WTC11 (cell line): ENCODE measurements at regions not wholly inside any gene's neighbourhood (a gene's known extent, or its start where the extent isn't known, plus 50 kb on each side); places are given as distances from the start of the nearest gene placed in this dataset.

Experiments used
- ATAC-seq: fragments of 200-7000 bp; cut with Tn5 transposase; 2 replicates; pipeline ENCODE4 v1.10.0; 2021; ENCODE audit warnings: mild to moderate bottlenecking, moderate library complexity
- CTCF ChIA-PET: fragments of 300-600 bp; sonication (Branson Sonifier 250); formaldehyde crosslinking; loops from one replicate; lab custom pipeline; 2021; ENCODE audit warnings: antibody characterized with exemption; lab: Charles Lee
- POLR2A ChIA-PET: fragments of 350-600 bp; sonication (Branson Sonifier 250); formaldehyde crosslinking; loops from one replicate; lab custom pipeline; 2021; ENCODE audit warnings: antibody characterized with exemption; lab: Charles Lee
- DNase-seq: peaks from one replicate; pipeline ENCODE4 v3.0.0; 2021; ENCODE audit warnings: low spot score
- H3K27ac Mint-ChIP-seq: 2 replicates; pipeline ENCODE4 v1.8.0; 2021; ENCODE audit warnings: mixed read lengths
- H3K27me3 Mint-ChIP-seq: 2 replicates; pipeline ENCODE4 v1.8.0; 2021; ENCODE audit warnings: low read depth, mild to moderate bottlenecking, moderate library complexity, mixed read lengths
- H3K36me3 Mint-ChIP-seq: 2 replicates; pipeline ENCODE4 v1.8.0; 2021; ENCODE audit warnings: mixed read lengths
- H3K4me1 Mint-ChIP-seq: 2 replicates; pipeline ENCODE4 v1.8.0; 2022; ENCODE audit warnings: mixed read lengths
- H3K4me3 Mint-ChIP-seq: 2 replicates; pipeline ENCODE4 v1.8.0; 2021; ENCODE audit warnings: mild to moderate bottlenecking, moderate library complexity, mixed read lengths
- H3K9me3 Mint-ChIP-seq: 2 replicates; pipeline ENCODE4 v1.8.0; 2021; ENCODE audit warnings: mixed read lengths
- ATF3 ChIP-seq: sonication (generic); formaldehyde crosslinking; conservative IDR thresholded peaks from 2 replicates; pipeline ENCODE4 v1.8.1; 2022; ENCODE audit warnings: mild to moderate bottlenecking, missing genetic modification reagents
- CREB1 ChIP-seq: sonication (generic); formaldehyde crosslinking; IDR thresholded peaks from 2 replicates; pipeline ENCODE4 v1.8.0; 2023; ENCODE audit warnings: mild to moderate bottlenecking, missing genetic modification reagents
- FOXK1 ChIP-seq: sonication (generic); formaldehyde crosslinking; IDR thresholded peaks from 2 replicates; pipeline ENCODE4 v1.8.0; 2022; ENCODE audit warnings: mild to moderate bottlenecking, moderate library complexity, missing genetic modification reagents
- GTF2I ChIP-seq: fragments of 250-450 bp; sonication (Bioruptor Pico); conservative IDR thresholded peaks from 2 replicates; pipeline ENCODE4 v1.4.0; 2021; ENCODE audit warnings: mild to moderate bottlenecking
- IRF2 ChIP-seq: sonication (generic); formaldehyde crosslinking; IDR thresholded peaks from 2 replicates; pipeline ENCODE4 v1.8.0; 2022; ENCODE audit warnings: low read depth, missing genetic modification reagents, borderline replicate concordance
- KAT7 ChIP-seq: sonication (generic); formaldehyde crosslinking; IDR thresholded peaks from 2 replicates; pipeline ENCODE4 v1.8.1; 2023; ENCODE audit warnings: missing genetic modification reagents, mild to moderate bottlenecking, borderline replicate concordance
- MXD4 ChIP-seq: fragments of 250-450 bp; sonication (Bioruptor Pico); IDR thresholded peaks from 2 replicates; pipeline ENCODE4 v1.8.0; 2021; ENCODE audit warnings: mild to moderate bottlenecking, moderate library complexity, borderline replicate concordance
- NFATC4 ChIP-seq: fragments of 250-450 bp; sonication (Bioruptor Pico); IDR thresholded peaks from 2 replicates; pipeline ENCODE4 v1.9.0; 2021; ENCODE audit warnings: mild to moderate bottlenecking
- NR2C2 ChIP-seq: sonication (generic); formaldehyde crosslinking; IDR thresholded peaks from 2 replicates; pipeline ENCODE4 v1.8.0; 2022; ENCODE audit warnings: mild to moderate bottlenecking, missing genetic modification reagents
- RORB ChIP-seq: fragments of 250-450 bp; sonication (Bioruptor Pico); IDR thresholded peaks from 2 replicates; pipeline ENCODE4 v1.9.0; 2021; ENCODE audit warnings: mild to moderate bottlenecking
- ZNF138 ChIP-seq: sonication (generic); formaldehyde crosslinking; conservative IDR thresholded peaks from 2 replicates; pipeline ENCODE4 v1.8.1; 2022; ENCODE audit warnings: mild to moderate bottlenecking, moderate library complexity, missing genetic modification reagents
- ZNF219 ChIP-seq: sonication (generic); formaldehyde crosslinking; IDR thresholded peaks from 2 replicates; pipeline ENCODE4 v1.8.0; 2023; ENCODE audit warnings: missing genetic modification reagents, mild to moderate bottlenecking, borderline replicate concordance
- ZNF396 ChIP-seq: fragments of 250-450 bp; sonication (Bioruptor Pico); IDR thresholded peaks from 2 replicates; pipeline ENCODE4 v1.8.0; 2021; ENCODE audit warnings: mild to moderate bottlenecking, moderate library complexity, borderline replicate concordance
- ZNF416 ChIP-seq: fragments of 250-450 bp; sonication (Bioruptor Pico); IDR thresholded peaks from 2 replicates; pipeline ENCODE4 v1.9.0; 2021; ENCODE audit warnings: mild to moderate bottlenecking, inconsistent platforms
- TF ChIP-seq, protein P1 (sequence below): sonication (generic); formaldehyde crosslinking; IDR thresholded peaks from 2 replicates; pipeline ENCODE4 v1.8.1; 2022; ENCODE audit warnings: low read depth, missing genetic modification reagents, borderline replicate concordance
- TF ChIP-seq, protein P2 (sequence below): sonication (generic); formaldehyde crosslinking; IDR thresholded peaks from 2 replicates; pipeline ENCODE4 v1.8.1; 2023; ENCODE audit warnings: mild to moderate bottlenecking, missing genetic modification reagents
- TF ChIP-seq, protein P3 (sequence below): fragments of 250-450 bp; sonication (Bioruptor Pico); conservative IDR thresholded peaks from 2 replicates; pipeline ENCODE4 v1.9.0; 2021; ENCODE audit warnings: mild to moderate bottlenecking
- TF ChIP-seq, protein P4 (sequence below): sonication (generic); formaldehyde crosslinking; IDR thresholded peaks from 2 replicates; pipeline ENCODE4 v1.8.1; 2022; ENCODE audit warnings: low read depth, mild to moderate bottlenecking, moderate library complexity, missing genetic modification reagents, borderline replicate concordance

DNA sequence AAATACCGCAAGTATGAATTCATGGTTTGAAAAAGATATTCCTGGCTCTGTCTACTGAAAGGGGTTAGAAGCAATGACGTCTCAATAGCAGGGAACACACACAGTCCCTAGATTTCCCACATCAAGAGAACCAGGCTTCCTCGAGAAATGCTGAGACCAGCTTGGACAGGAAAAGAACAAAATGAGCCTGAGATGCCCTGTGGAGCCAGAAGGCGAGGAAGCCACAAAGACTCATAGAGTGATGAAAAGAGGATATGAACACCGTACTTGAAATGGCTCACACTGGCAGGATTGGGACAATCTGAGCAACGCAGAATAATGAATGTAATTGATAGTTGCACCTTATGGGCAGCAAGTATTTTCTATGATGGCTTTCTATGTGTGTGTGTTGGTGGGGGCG, 302.4 kb upstream of the ATP10A start:
- H3K9me3 Mint-ChIP-seq = 0 out of 2 replicates have a peak, but pooled peaks cover 3% of the 10 kb centered on the region
- CTCF ChIA-PET = no interaction called here
- no peak for TF ChIP-seq CREB1 (CRISPR knock-in tag)
- no peak for TF ChIP-seq ZNF396 (CRISPR knock-in tag)
- no peak for TF ChIP-seq NR2C2 (CRISPR knock-in tag)
- TF ChIP-seq, protein P1, sequence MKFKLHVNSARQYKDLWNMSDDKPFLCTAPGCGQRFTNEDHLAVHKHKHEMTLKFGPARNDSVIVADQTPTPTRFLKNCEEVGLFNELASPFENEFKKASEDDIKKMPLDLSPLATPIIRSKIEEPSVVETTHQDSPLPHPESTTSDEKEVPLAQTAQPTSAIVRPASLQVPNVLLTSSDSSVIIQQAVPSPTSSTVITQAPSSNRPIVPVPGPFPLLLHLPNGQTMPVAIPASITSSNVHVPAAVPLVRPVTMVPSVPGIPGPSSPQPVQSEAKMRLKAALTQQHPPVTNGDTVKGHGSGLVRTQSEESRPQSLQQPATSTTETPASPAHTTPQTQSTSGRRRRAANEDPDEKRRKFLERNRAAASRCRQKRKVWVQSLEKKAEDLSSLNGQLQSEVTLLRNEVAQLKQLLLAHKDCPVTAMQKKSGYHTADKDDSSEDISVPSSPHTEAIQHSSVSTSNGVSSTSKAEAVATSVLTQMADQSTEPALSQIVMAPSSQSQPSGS (CRISPR knock-in tag) = no peak
- TF ChIP-seq ZNF138 = no peak
- no peak for TF ChIP-seq MXD4 (CRISPR knock-in tag)
- TF ChIP-seq, protein P2, sequence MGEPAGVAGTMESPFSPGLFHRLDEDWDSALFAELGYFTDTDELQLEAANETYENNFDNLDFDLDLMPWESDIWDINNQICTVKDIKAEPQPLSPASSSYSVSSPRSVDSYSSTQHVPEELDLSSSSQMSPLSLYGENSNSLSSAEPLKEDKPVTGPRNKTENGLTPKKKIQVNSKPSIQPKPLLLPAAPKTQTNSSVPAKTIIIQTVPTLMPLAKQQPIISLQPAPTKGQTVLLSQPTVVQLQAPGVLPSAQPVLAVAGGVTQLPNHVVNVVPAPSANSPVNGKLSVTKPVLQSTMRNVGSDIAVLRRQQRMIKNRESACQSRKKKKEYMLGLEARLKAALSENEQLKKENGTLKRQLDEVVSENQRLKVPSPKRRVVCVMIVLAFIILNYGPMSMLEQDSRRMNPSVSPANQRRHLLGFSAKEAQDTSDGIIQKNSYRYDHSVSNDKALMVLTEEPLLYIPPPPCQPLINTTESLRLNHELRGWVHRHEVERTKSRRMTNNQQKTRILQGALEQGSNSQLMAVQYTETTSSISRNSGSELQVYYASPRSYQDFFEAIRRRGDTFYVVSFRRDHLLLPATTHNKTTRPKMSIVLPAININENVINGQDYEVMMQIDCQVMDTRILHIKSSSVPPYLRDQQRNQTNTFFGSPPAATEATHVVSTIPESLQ (CRISPR knock-in tag) = no peak
- no peak for TF ChIP-seq ATF3 (CRISPR knock-in tag)
- TF ChIP-seq KAT7 (CRISPR knock-in tag) = no peak
- TF ChIP-seq, protein P3, sequence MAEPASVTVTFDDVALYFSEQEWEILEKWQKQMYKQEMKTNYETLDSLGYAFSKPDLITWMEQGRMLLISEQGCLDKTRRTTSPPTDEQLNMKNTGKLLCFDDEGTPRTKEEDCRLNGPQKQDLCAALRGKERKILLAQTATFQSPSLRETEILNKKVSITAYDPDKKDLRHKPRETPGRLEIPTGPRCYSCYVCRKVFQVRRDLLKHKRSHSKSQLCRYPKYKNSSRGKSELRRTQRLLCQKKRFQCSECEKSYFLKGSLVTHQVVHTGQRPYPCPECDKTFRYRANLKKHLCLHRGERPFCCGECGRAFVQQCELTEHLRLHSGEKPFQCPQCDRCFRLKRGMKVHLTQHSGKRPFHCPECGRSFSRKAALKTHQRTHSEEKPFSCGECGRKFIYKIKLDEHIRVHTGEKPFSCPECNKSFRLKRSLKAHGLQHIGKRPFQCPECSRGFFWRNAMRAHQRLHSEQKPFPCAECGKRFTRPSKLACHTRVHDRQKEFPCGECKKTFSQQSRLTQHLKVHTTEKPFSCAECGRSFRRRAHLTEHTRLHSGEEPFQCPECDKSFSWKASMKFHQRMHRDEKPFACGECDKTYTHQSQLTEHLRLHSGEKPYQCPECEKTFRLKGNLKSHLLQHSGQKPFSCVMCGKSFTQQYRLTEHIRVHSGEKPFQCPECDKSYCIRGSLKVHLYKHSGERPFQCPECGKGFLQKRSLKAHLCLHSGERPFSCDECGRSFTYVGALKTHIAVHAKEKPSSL (CRISPR knock-in tag) = no peak
- no peak for TF ChIP-seq ZNF416 (CRISPR knock-in tag)
- TF ChIP-seq FOXK1 = no peak
- TF ChIP-seq ZNF219 (CRISPR knock-in tag) = no peak
- TF ChIP-seq IRF2 = no peak
- no peak for TF ChIP-seq NFATC4 (CRISPR knock-in tag)
- no peak for TF ChIP-seq RORB (CRISPR knock-in tag)
- H3K27ac Mint-ChIP-seq = no peak overlapping the region
- peaks cover 4% of the 10 kb centered on the region for H3K4me1 Mint-ChIP-seq
- POLR2A ChIA-PET = no interaction called here
- ATAC-seq (no peak), DNase-seq (no peak)
- no peaks in the 10 kb centered on the region for H3K27me3 Mint-ChIP-seq
- no peaks in the 10 kb centered on the region for H3K36me3 Mint-ChIP-seq
- no peak overlapping the region for H3K4me3 Mint-ChIP-seq

DNA sequence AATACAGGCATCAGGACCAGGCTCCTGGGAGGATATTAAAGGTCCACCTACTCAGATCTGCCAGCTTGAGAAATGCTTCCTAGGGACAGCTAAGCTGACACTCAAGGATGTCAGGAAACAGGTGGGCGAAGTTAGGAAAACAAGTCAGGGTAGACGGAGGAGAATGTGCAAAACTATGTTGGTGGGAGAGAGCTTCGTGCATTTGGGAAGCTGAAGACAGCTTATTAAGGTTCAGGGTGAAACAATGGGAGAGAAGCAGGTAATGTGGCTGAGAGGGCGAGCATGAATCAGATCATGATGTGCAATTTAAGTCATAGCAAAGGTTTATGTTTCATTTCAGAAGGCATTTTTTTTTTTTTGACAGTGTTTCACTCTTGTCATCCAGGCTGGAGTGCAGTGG, 297.2 kb upstream of the ATP10A start:
- POLR2A ChIA-PET = interaction anchor here (0.7 kb wide), 1 partner anchor 75 kb away, joined by 3 read pairs; no protein-coding TSS in a partner anchor
- no peak overlapping the region for H3K27ac Mint-ChIP-seq
- CTCF ChIA-PET = no interaction called here
- 0 out of 2 replicates have a peak, but pooled peaks cover 3% of the 10 kb centered on the region for H3K9me3 Mint-ChIP-seq
- H3K4me3 Mint-ChIP-seq = no peak overlapping the region
- H3K36me3 Mint-ChIP-seq = no peaks in the 10 kb centered on the region
- TF ChIP-seq, protein P4, sequence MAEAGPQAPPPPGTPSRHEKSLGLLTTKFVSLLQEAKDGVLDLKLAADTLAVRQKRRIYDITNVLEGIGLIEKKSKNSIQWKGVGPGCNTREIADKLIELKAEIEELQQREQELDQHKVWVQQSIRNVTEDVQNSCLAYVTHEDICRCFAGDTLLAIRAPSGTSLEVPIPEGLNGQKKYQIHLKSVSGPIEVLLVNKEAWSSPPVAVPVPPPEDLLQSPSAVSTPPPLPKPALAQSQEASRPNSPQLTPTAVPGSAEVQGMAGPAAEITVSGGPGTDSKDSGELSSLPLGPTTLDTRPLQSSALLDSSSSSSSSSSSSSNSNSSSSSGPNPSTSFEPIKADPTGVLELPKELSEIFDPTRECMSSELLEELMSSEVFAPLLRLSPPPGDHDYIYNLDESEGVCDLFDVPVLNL (CRISPR knock-in tag) = no peak
- no peak for TF ChIP-seq GTF2I (CRISPR knock-in tag)
- no peaks in the 10 kb centered on the region for H3K4me1 Mint-ChIP-seq
- no peaks in the 10 kb centered on the region for H3K27me3 Mint-ChIP-seq
- DNase-seq (no peak), ATAC-seq (no peak)
